ENCODE measurements at regions not wholly inside any gene's neighbourhood (a gene's known extent, or its start where the extent isn't known, plus 50 kb on each side); places are given as distances from the start of the nearest gene placed in this dataset.

GRCh38 chr19:30122431-30122830 is 180.4 kb downstream of the URI1 start:
- CTCF ChIA-PET, result interaction anchor here (1.0 kb wide), 1 partner anchor 32 kb away, joined by 3 read pairs; no protein-coding TSS in a partner anchor
- Histone ChIP-seq H3K36me3 (ENCODE audit: control insufficient read depth in 2 of 2, insufficient read depth in 2 of 2, low read length in 1 of 2) (no peaks in the 10 kb centered on the region), H3K9ac (ENCODE audit: control insufficient read depth, insufficient read depth, low read length) (no peak overlapping the region), H3K9me3 (replicated peaks; ENCODE audit: control insufficient read depth, insufficient read depth, low read length) (no peaks in the 10 kb centered on the region), H3K27me3 (replicated peaks in 1 of 2; ENCODE audit: control insufficient read depth in 2 of 2, insufficient read depth in 2 of 2, low read length in 1 of 2) (no peaks in the 10 kb centered on the region), H4K20me1 (ENCODE audit: control insufficient read depth, insufficient read depth) (no peaks in the 10 kb centered on the region), H2AFZ (ENCODE audit: control insufficient read depth, low read depth, low read length) (no peak overlapping the region), H3K27ac (ENCODE audit: control insufficient read depth, insufficient read depth) (no peak overlapping the region), H3K79me2 (ENCODE audit: control insufficient read depth, insufficient read depth, low read length) (no peaks in the 10 kb centered on the region), H3K4me2 (ENCODE audit: control insufficient read depth, insufficient read depth) (no peak overlapping the region), H3K4me3 (no peak overlapping the region), H3K4me1 (ENCODE audit: control insufficient read depth, insufficient read depth, low read length) (no peaks in the 10 kb centered on the region)
- intact Hi-C loops (cut with micrococcal nuclease; ENCODE audit: unreplicated experiment), result no loop called here
- BruUV-seq (replicated peaks), result no TSS peak
- DNase-seq (ENCODE audit: low read depth, low spot score), result no peak
- SMC1A ChIA-PET (ENCODE audit: uncharacterized antibody, unreplicated experiment), result no interaction called here
- 50% methylated on average over 9 of the region's 9 CpGs for WGBS (ENCODE audit: insufficient coverage, insufficient replicate concordance, low lambda C conversion rate, missing lambda C conversion rate)
- POLR2A ChIA-PET, result no interaction called here
- no peak for FAIRE-seq
- ATAC-seq, result no peak
- no peak for TF ChIP-seq SREBF1 (IDR thresholded peaks at IDR 0.05; ENCODE audit: low read length)
- no peak for TF ChIP-seq EGR1 (IDR thresholded peaks at IDR 0.05; ENCODE audit: borderline replicate concordance in 1 of 2, low read depth in 2 of 2, low read length in 2 of 2)
- TF ChIP-seq TCF7 (IDR thresholded peaks at IDR 0.05; ENCODE audit: borderline replicate concordance), result no peak
- no peak for TF ChIP-seq CHD2 (IDR thresholded peaks at IDR 0.05; ENCODE audit: borderline replicate concordance, low read depth, low read length)
- in situ Hi-C loops (cut with MboI), result no loop called here
- RAD21 ChIA-PET (ENCODE audit: unreplicated experiment), result no interaction called here

- ChIA-PET SMC1A (ENCODE audit: uncharacterized antibody, unreplicated experiment) (no interaction called here), RAD21 (ENCODE audit: unreplicated experiment) (no interaction called here), CTCF (interaction anchor here (1.0 kb wide), 1 partner anchor 33 kb away, joined by 3 read pairs; no protein-coding TSS in a partner anchor), POLR2A (no interaction called here)
- no peak for ATAC-seq
- no peak for DNase-seq (ENCODE audit: low read depth, low spot score)
- WGBS (ENCODE audit: insufficient coverage, insufficient replicate concordance, low lambda C conversion rate, missing lambda C conversion rate), result 53% methylated on average over 11 of the region's 14 CpGs
- H3K36me3 ChIP-seq (ENCODE audit: control insufficient read depth in 2 of 2, insufficient read depth in 2 of 2, low read length in 1 of 2), result no peaks in the 10 kb centered on the region
- H2AFZ ChIP-seq (ENCODE audit: control insufficient read depth, low read depth, low read length), result no peak overlapping the region
- H3K9me3 ChIP-seq (replicated peaks; ENCODE audit: control insufficient read depth, insufficient read depth, low read length), result no peaks in the 10 kb centered on the region
- intact Hi-C loops (cut with micrococcal nuclease; ENCODE audit: unreplicated experiment), result no loop called here
- BruUV-seq (replicated peaks), result no TSS peak
- no peak overlapping the region for H3K4me3 ChIP-seq
- H3K27ac ChIP-seq (ENCODE audit: control insufficient read depth, insufficient read depth), result no peak overlapping the region
- no peaks in the 10 kb centered on the region for H3K4me1 ChIP-seq (ENCODE audit: control insufficient read depth, insufficient read depth, low read length)
- TF ChIP-seq MEF2B (IDR thresholded peaks at IDR 0.05; ENCODE audit: partially characterized antibody, poor library complexity, severe bottlenecking), result no peak
- TF ChIP-seq POLR2AphosphoS5 (IDR thresholded peaks at IDR 0.05; ENCODE audit: low read length), result no peak
- in situ Hi-C loops (cut with MboI), result no loop called here
- H3K4me2 ChIP-seq (ENCODE audit: control insufficient read depth, insufficient read depth), result no peak overlapping the region
- no peak overlapping the region for H3K9ac ChIP-seq (ENCODE audit: control insufficient read depth, insufficient read depth, low read length)
- H3K27me3 ChIP-seq (replicated peaks in 1 of 2; ENCODE audit: control insufficient read depth in 2 of 2, insufficient read depth in 2 of 2, low read length in 1 of 2), result no peaks in the 10 kb centered on the region
- FAIRE-seq, result no peak
- no peaks in the 10 kb centered on the region for H3K79me2 ChIP-seq (ENCODE audit: control insufficient read depth, insufficient read depth, low read length)
- H4K20me1 ChIP-seq (ENCODE audit: control insufficient read depth, insufficient read depth), result no peaks in the 10 kb centered on the region
Measured at GRCh38 chr19:30123119-30123518, 181.1 kb downstream of the URI1 start.
